ENCODE measurements at regions not wholly inside any gene's neighbourhood (a gene's known extent, or its start where the extent isn't known, plus 50 kb on each side); places are given as distances from the start of the nearest gene placed in this dataset.

GRCh38 chr4:137384476-137384875, 147.8 kb downstream of the PCDH18 start:
- TF ChIP-seq CTCF (IDR thresholded peaks at IDR 0.05; ENCODE audit: control insufficient read depth, insufficient read depth, low read depth, low read length, missing control alignments): no peak
- DNase-seq (ENCODE audit: low read depth): no peak
- no peak overlapping the region for H3K4me3 ChIP-seq (ENCODE audit: control insufficient read depth, low read depth, low read length)

GRCh38 chr4:137378821-137379220, 153.5 kb downstream of the PCDH18 start:
- no peak for DNase-seq (ENCODE audit: low read depth)
- no peak for TF ChIP-seq CTCF (IDR thresholded peaks at IDR 0.05; ENCODE audit: control insufficient read depth, insufficient read depth, low read depth, low read length, missing control alignments)
- H3K4me3 ChIP-seq (ENCODE audit: control insufficient read depth, low read depth, low read length): no peak overlapping the region

- DNase-seq (ENCODE audit: low read depth): no peak
- TF ChIP-seq CTCF (IDR thresholded peaks at IDR 0.05; ENCODE audit: control insufficient read depth, insufficient read depth, low read depth, low read length, missing control alignments): no peak
- H3K4me3 ChIP-seq (ENCODE audit: control insufficient read depth, low read depth, low read length): no peak overlapping the region
Observed at GRCh38 chr4:137378393-137378792, 153.9 kb downstream of the PCDH18 start.

DNA sequence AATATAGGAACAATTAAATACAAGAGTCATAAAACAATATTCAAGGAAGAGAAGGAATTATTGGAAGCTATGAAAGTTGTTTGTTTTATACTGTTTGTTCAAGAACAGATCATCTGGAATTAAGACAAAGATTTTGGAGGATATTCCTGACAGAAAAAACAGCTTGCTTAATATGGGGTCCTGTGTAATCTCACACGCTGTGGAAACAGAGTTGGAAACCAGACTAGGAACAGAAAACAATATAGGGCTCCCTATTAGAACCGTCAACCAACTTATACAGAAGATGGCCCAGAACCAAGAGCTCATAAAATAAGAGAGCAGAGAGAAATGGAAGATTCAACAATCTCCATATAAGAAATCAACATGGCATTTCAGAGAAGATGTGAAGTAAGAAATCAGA, 156.0 kb downstream of the PCDH18 start:
- H3K4me3 ChIP-seq (ENCODE audit: control insufficient read depth, low read depth, low read length): no peak overlapping the region
- no peak for TF ChIP-seq CTCF (IDR thresholded peaks at IDR 0.05; ENCODE audit: control insufficient read depth, insufficient read depth, low read depth, low read length, missing control alignments)

GRCh38 chr4:137375111-137375850, 157.0 kb downstream of the PCDH18 start:
- no peak for DNase-seq (ENCODE audit: low read depth)
- no peak overlapping the region for H3K4me3 ChIP-seq (ENCODE audit: control insufficient read depth, low read depth, low read length)
- no peak for TF ChIP-seq CTCF (IDR thresholded peaks at IDR 0.05; ENCODE audit: control insufficient read depth, insufficient read depth, low read depth, low read length, missing control alignments)

More for the DNA sequence above, 156.0 kb downstream of the PCDH18 start:
- DNase-seq (ENCODE audit: low read depth): no peak

GRCh38 chr4:137370679-137371078, 161.6 kb downstream of the PCDH18 start:
- H3K4me3 ChIP-seq (ENCODE audit: control insufficient read depth, low read depth, low read length): no peak overlapping the region
- no peak for DNase-seq (ENCODE audit: low read depth)
- no peak for TF ChIP-seq CTCF (IDR thresholded peaks at IDR 0.05; ENCODE audit: control insufficient read depth, insufficient read depth, low read depth, low read length, missing control alignments)
